ENCODE measurements at regions not wholly inside any gene's neighbourhood (a gene's known extent, or its start where the extent isn't known, plus 50 kb on each side); places are given as distances from the start of the nearest gene placed in this dataset.

DNA sequence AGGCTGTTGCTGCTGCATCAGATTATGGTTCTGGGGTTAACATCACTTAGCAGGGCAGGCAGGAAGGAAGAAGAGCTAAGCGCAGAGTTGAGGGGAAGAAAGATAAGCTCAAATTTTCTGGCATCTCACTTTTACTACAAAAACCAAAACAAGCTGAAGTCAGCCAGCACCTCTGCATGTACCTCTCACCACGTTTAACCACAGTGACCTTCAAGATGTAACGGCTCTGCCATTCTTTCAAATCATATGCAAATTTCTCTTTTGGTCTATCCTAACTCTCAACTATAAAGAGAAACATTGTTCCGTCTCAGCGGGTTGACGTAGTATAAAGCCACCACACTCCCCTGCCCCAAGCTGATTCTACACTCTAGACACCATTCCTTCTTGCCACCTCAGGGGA lies 154.4 kb downstream of the OMA1 start:
- in situ Hi-C loops (cut with HindIII; ENCODE audit: low pct_unique_long_range_greater_than_20kb, low sequenced_read_pairs), result no loop called here
- no peak for DNase-seq (ENCODE audit: low read depth, low spot score)

DNA sequence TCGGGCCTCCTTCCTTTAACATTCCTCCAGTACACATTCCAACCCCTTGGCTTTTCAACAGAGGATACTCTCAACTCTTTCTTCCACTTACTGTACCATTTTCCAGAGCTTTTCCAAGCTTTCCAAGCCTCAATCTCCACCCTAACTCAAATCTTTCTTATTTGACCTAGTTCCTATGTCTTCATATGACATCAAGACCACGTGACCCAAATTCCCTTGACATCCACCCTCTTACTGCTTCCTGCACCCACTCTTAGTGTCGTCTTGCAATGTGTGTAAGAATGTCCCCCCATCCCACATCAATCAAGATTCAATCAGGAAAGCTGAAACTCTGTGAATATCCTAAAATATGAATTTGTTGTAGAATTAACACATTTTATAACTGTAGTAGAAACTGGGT lies 155.0 kb downstream of the OMA1 start:
- in situ Hi-C loops (cut with HindIII; ENCODE audit: low pct_unique_long_range_greater_than_20kb, low sequenced_read_pairs), result no loop called here
- no peak for DNase-seq (ENCODE audit: low read depth, low spot score)

- no peak for DNase-seq (ENCODE audit: low read depth, low spot score)
Observed at GRCh38 chr1:58391056-58391455, 155.5 kb downstream of the OMA1 start.

GRCh38 chr1:58390091-58390490 lies 156.4 kb downstream of the OMA1 start:
- in situ Hi-C loops (cut with HindIII; ENCODE audit: low pct_unique_long_range_greater_than_20kb, low sequenced_read_pairs), result no loop called here
- no peak for DNase-seq (ENCODE audit: low read depth, low spot score)

More at GRCh38 chr1:58391056-58391455, 155.5 kb downstream of the OMA1 start:
- in situ Hi-C loops (cut with HindIII; ENCODE audit: low pct_unique_long_range_greater_than_20kb, low sequenced_read_pairs), result no loop called here

- in situ Hi-C loops (cut with HindIII; ENCODE audit: low pct_unique_long_range_greater_than_20kb, low sequenced_read_pairs), result no loop called here
Observed at GRCh38 chr1:58380345-58380744, 166.2 kb downstream of the OMA1 start.

GRCh38 chr1:58367217-58367616 lies 179.3 kb downstream of the OMA1 start:
- no peak for DNase-seq (ENCODE audit: low read depth, low spot score)
- in situ Hi-C loops (cut with HindIII; ENCODE audit: low pct_unique_long_range_greater_than_20kb, low sequenced_read_pairs), result no loop called here

More at GRCh38 chr1:58380345-58380744, 166.2 kb downstream of the OMA1 start:
- no peak for DNase-seq (ENCODE audit: low read depth, low spot score)

DNA sequence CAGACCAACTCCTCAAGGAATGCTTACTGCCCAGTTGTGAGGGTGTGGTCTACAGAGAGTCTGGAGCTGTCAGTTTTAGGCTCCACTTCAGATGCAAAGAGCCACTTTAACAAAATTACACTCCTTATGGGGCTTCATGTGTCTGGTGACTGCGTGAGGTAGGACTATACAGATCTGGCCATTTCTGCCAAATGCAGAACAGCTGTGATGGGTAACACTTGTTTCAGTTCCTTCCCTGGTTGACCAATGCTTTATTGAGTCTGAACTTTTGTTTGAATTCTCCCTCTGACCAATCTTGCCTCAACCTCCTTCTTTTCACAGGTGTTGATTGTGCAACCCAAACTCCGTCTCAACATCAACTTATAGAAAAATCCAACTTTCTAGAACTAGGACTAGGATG lies 181.2 kb downstream of the OMA1 start:
- no peak for DNase-seq (ENCODE audit: low read depth, low spot score)
- in situ Hi-C loops (cut with HindIII; ENCODE audit: low pct_unique_long_range_greater_than_20kb, low sequenced_read_pairs), result no loop called here

DNA sequence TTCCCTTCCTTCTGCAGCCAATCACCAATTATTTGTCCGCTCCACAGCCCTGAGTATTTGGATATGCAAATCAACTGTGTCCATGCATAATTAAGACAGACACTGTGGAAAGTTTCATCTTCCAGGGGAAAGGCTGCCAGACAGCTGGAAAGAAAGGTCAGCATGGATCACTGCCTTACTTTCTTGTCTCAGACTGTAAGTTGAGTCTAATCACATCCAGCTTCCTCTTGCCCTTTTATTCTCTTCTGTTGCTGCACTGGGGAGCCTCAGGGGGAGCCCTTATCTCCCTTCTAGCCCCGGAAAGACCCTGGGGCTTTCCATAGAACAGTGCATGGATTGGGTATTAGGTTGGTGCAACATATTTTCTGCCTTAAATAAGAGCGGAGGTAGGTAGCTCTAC lies 182.9 kb downstream of the OMA1 start:
- in situ Hi-C loops (cut with HindIII; ENCODE audit: low pct_unique_long_range_greater_than_20kb, low sequenced_read_pairs), result no loop called here
- no peak for DNase-seq (ENCODE audit: low read depth, low spot score)

GRCh38 chr1:58361134-58361533 lies 185.4 kb downstream of the OMA1 start:
- in situ Hi-C loops (cut with HindIII; ENCODE audit: low pct_unique_long_range_greater_than_20kb, low sequenced_read_pairs), result no loop called here
- DNase-seq (ENCODE audit: low read depth, low spot score), result no peak

DNA sequence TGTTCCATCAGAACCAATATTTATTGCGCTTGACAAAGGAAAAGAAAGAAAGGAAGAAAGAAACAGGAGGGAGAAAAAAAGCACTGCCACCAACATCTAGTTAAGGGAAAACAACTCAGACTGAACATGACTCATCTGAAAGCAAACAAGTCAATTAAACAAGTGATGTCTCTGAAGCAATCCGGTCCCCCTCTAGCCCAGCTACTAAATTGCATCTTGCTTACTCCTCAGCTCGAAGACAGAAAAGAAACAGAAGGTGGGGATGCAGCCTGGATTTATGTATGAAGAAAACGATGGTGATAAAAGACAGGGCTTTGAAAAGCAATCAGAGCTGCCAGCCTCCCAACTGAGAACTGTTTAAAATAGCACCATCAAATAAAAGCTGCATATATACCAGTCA lies 188.2 kb downstream of the OMA1 start:
- DNase-seq (ENCODE audit: low read depth, low spot score), result no peak
- in situ Hi-C loops (cut with HindIII; ENCODE audit: low pct_unique_long_range_greater_than_20kb, low sequenced_read_pairs), result no loop called here

- in situ Hi-C loops (cut with HindIII; ENCODE audit: low pct_unique_long_range_greater_than_20kb, low sequenced_read_pairs), result no loop called here
- DNase-seq (ENCODE audit: low read depth, low spot score), result no peak
Observed at GRCh38 chr1:58356402-58356801, 190.1 kb downstream of the OMA1 start.

GRCh38 chr1:58353168-58353567 lies 193.4 kb downstream of the OMA1 start:
- in situ Hi-C loops (cut with HindIII; ENCODE audit: low pct_unique_long_range_greater_than_20kb, low sequenced_read_pairs), result no loop called here
- DNase-seq (ENCODE audit: low read depth, low spot score), result no peak

- in situ Hi-C loops (cut with HindIII; ENCODE audit: low pct_unique_long_range_greater_than_20kb, low sequenced_read_pairs), result no loop called here
- DNase-seq (ENCODE audit: low read depth, low spot score), result no peak
Observed at GRCh38 chr1:58352476-58353092, 193.9 kb downstream of the OMA1 start.

GRCh38 chr1:58346036-58346355 lies 200.5 kb downstream of the OMA1 start:
- in situ Hi-C loops (cut with HindIII; ENCODE audit: low pct_unique_long_range_greater_than_20kb, low sequenced_read_pairs), result no loop called here
- DNase-seq (ENCODE audit: low read depth, low spot score), result no peak

- in situ Hi-C loops (cut with HindIII; ENCODE audit: low pct_unique_long_range_greater_than_20kb, low sequenced_read_pairs), result no loop called here
- DNase-seq (ENCODE audit: low read depth, low spot score), result no peak
Observed at GRCh38 chr1:58345215-58346035, 201.1 kb downstream of the OMA1 start.

DNA sequence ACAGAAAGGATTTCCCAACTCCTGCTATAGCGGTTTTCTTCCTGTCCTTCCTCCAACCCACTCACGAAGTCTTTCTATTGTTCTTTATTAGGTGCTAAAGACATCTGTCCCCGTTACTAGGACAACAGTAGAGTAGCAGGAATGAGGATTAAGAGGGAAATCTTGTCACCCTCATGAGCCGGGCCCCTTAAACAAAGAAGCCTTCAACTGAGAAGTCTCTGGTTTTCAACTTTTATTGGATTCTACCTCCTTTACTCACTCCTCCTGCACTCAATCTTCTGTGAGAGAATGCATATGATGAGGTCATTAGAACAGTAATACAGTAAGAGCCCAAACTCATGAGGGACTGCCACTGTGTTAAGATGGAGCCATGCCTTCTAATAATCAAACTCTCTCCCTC lies 206.3 kb downstream of the OMA1 start:
- in situ Hi-C loops (cut with HindIII; ENCODE audit: low pct_unique_long_range_greater_than_20kb, low sequenced_read_pairs), result no loop called here
- DNase-seq (ENCODE audit: low read depth, low spot score), result no peak

DNA sequence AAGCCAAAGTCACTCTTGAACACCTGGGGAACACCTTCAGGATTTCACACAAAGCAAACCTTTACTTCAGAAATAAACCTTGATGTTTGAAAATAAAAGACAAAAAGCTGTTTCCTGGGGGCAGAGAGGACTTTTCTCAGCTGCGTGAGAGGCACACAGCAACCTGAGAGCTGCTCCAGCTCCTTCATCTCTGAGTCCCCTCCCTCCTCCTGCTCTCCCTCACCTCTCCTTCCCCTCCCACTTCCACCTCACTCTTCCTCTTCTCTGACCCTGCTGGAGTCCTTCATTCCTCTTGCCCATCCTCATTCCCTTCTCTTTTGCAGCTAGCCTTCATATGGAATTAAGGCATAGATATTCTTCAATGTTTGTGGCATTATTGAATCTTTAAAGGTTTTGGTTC lies 208.4 kb downstream of the OMA1 start:
- DNase-seq (ENCODE audit: low read depth, low spot score), result no peak
- in situ Hi-C loops (cut with HindIII; ENCODE audit: low pct_unique_long_range_greater_than_20kb, low sequenced_read_pairs), result no loop called here

- DNase-seq (ENCODE audit: low read depth, low spot score), result no peak
- in situ Hi-C loops (cut with HindIII; ENCODE audit: low pct_unique_long_range_greater_than_20kb, low sequenced_read_pairs), result no loop called here
Observed at GRCh38 chr1:58333511-58333910, 213.0 kb downstream of the OMA1 start.

- in situ Hi-C loops (cut with HindIII; ENCODE audit: low pct_unique_long_range_greater_than_20kb, low sequenced_read_pairs), result no loop called here
- DNase-seq (ENCODE audit: low read depth, low spot score), result no peak
Observed at GRCh38 chr1:58331156-58331555, 215.4 kb downstream of the OMA1 start.
